HepG2 (cell line): ENCODE measurements at regions not wholly inside any gene's neighbourhood (a gene's known extent, or its start where the extent isn't known, plus 50 kb on each side); places are given as distances from the start of the nearest gene placed in this dataset.

Experiments
- BCLAF1 ChIP-seq: fragments of 450-650 bp; IDR thresholded peaks from 2 replicates; pipeline ENCODE4 v1.6.1; 2017; ENCODE audit warnings: mild to moderate bottlenecking
- IRF2 ChIP-seq: IDR thresholded peaks from 2 replicates; pipeline ENCODE4 v1.6.1; 2018; ENCODE audit warnings: missing genetic modification reagents, missing compliant biosample characterization
- ZBTB40 ChIP-seq, 2 experiments: fragments of 450-650 bp in 1 of 2; sonication (generic) in 1 of 2; formaldehyde crosslinking in 1 of 2; IDR thresholded peaks; 2 replicates each; pipeline versions ENCODE4 v1.6.1 to v1.8.0; 2016 to 2022; ENCODE audit warnings: antibody characterized with exemption in 1 of 2, mild to moderate bottlenecking in 1 of 2, missing genetic modification reagents in 1 of 2
- ZNF619 ChIP-seq: sonication (generic); formaldehyde crosslinking; IDR thresholded peaks from 2 replicates; pipeline ENCODE4 v1.4.0; 2020; ENCODE audit warnings: mild to moderate bottlenecking, missing genetic modification reagents
- TF ChIP-seq, protein P1 (sequence below): sonication (generic); formaldehyde crosslinking; IDR thresholded peaks from 2 replicates; pipeline ENCODE4 v1.4.0; 2020; ENCODE audit warnings: missing genetic modification reagents
- TF ChIP-seq, protein P2 (sequence below): sonication (generic); formaldehyde crosslinking; IDR thresholded peaks from 2 replicates; pipeline ENCODE4 v1.5.1; 2020; ENCODE audit warnings: mild to moderate bottlenecking, missing genetic modification reagents, moderate library complexity

DNA sequence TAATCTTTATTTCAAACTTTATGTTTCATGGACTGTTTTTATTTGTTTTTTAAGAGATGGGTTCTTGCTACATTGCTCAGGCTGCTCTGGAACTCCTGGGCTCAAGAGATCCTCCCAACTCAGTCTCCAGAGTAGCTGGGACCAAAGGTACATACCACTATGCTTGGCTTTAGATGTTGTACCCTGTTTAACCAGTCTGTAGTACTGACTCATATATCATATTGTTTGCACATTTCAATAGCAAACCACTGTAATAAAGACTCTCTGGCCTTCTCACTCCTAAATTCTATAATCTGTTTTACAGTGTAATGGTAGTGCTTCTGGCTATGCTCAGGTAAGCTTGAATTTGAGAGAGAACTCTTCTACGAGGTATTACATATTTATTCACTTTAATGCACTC lies 413.6 kb upstream of the PCDH15 start (continued):
- TF ChIP-seq, protein P1, sequence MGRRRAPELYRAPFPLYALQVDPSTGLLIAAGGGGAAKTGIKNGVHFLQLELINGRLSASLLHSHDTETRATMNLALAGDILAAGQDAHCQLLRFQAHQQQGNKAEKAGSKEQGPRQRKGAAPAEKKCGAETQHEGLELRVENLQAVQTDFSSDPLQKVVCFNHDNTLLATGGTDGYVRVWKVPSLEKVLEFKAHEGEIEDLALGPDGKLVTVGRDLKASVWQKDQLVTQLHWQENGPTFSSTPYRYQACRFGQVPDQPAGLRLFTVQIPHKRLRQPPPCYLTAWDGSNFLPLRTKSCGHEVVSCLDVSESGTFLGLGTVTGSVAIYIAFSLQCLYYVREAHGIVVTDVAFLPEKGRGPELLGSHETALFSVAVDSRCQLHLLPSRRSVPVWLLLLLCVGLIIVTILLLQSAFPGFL (CRISPR knock-in tag): no peak
- TF ChIP-seq ZBTB40 (IDR thresholded peaks at IDR 0.05) (no peak), ZBTB40 (CRISPR knock-in tag; IDR thresholded peaks at IDR 0.05) (no peak), ZNF619 (no peak), IRF2 (no peak), BCLAF1 (no peak)
- TF ChIP-seq, protein P2, sequence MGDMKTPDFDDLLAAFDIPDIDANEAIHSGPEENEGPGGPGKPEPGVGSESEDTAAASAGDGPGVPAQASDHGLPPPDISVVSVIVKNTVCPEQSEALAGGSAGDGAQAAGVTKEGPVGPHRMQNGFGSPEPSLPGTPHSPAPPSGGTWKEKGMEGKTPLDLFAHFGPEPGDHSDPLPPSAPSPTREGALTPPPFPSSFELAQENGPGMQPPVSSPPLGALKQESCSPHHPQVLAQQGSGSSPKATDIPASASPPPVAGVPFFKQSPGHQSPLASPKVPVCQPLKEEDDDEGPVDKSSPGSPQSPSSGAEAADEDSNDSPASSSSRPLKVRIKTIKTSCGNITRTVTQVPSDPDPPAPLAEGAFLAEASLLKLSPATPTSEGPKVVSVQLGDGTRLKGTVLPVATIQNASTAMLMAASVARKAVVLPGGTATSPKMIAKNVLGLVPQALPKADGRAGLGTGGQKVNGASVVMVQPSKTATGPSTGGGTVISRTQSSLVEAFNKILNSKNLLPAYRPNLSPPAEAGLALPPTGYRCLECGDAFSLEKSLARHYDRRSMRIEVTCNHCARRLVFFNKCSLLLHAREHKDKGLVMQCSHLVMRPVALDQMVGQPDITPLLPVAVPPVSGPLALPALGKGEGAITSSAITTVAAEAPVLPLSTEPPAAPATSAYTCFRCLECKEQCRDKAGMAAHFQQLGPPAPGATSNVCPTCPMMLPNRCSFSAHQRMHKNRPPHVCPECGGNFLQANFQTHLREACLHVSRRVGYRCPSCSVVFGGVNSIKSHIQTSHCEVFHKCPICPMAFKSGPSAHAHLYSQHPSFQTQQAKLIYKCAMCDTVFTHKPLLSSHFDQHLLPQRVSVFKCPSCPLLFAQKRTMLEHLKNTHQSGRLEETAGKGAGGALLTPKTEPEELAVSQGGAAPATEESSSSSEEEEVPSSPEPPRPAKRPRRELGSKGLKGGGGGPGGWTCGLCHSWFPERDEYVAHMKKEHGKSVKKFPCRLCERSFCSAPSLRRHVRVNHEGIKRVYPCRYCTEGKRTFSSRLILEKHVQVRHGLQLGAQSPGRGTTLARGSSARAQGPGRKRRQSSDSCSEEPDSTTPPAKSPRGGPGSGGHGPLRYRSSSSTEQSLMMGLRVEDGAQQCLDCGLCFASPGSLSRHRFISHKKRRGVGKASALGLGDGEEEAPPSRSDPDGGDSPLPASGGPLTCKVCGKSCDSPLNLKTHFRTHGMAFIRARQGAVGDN (CRISPR knock-in tag): no peak
